Stimulated activated CD4-positive, alpha-beta T cell treated with anti-CD3 and anti-CD28 coated beads, Interleukin-4, amount 100 ng/mL, for 4 hours (primary cell): ENCODE measurements at regions not wholly inside any gene's neighbourhood (a gene's known extent, or its start where the extent isn't known, plus 50 kb on each side); places are given as distances from the start of the nearest gene placed in this dataset.
"Not testable (repeated sequence)": the region's sequence is repeated elsewhere in the genome, so short reads cannot be mapped to it uniquely, and the experiment has no call there.

ENCODE experiments used
- DNase-seq, 2 experiments: peaks; one replicate each; pipeline ENCODE4 v3.0.0-alpha.2; 2020

DNA sequence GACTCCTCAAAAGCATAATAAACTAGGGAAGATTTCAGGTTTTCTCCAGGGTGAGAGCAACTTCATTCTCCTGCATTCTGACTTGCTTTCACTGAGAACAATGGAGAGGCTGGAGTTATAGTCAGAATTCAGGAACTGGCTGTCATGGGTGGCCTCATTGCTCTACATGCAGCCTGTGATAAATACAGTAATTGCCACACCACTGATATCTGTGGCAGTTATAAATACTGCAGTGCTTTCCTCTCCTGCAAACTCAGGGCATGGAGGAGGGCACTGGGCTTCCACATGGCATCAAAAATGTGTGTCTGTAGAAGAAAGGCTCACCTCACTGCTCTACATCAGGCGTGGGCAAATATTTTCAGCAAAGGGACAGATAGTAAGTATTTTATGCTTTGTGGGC, 510.2 kb downstream of the ZNF516 start:
- DNase-seq = no peak

DNA sequence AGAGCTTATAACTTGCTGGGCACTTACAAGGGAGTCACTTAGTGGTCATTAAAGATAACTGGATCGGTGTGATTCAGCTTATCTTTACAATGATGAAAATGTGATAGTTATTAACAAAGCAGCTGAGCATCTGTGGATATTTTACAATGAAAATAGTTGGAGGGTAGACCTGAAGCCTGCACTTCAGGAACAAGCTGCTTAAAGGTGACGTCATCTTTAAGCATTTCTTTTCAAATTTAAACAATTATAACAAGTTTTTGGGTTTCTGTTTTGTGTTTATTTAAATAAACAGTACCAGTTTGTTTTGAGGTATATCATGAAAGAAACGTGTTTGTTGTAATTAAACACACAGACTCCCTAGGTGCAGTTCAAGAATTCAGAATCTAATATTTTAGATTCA, 513.9 kb downstream of the ZNF516 start:
- no peak for DNase-seq

DNA sequence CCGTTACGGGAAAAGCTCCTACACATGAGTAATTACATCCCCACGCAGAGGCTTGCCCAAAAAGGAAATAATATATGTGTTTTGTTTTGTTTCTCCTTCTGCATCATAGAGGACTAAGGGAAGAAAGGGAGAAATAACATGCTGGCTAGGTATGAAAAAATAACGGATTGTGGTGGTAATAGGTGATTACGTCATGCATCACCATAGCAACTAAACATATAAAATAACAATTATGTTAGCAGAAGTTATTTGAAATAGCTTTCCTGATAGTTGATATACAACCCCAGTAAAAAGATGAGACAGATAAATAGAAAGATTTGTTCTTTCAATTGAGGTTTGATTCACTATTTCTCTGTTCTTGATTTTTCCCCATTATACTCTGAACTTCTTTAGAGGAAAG, 518.0 kb downstream of the ZNF516 start:
- no peak for DNase-seq

DNA sequence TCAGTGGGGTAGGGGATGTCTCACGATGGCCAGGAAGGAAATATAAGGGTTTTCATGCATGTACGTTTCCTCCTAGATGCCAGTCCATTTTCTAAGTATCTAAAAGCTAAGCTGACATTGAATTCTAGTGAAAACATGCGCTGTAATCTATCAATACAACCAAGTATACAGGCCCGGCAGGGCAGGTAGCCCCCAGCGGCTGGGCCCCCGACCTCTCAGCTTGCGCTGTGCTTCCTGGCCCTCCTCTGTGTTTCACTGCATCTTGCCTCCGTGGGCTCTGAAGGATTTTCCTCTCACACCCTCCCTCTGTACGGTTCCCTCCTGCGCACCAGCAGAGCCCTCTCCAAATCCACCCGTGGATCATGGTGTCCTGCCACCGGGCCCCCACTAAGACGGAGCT, 524.8 kb downstream of the ZNF516 start:
- DNase-seq = no peak

DNA sequence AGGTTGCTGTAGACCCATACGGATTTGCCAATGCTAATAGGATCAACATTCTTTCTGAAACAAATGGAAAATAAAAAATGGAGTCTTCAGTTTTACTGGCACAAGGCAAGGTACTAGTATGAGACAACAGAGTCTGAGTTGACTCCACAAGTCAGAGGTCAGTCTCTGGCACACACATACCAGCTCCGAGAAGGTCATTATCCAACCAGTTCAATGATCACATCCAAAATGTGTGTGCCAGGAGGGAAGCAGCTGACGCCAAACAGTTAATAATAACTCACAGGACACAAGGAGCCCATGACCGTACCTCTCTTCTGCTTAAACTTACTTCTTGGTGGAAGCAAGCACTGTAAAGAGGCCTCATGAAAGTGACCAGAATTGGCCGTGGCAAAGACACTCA, 528.6 kb downstream of the ZNF516 start:
- no peak for DNase-seq

DNA sequence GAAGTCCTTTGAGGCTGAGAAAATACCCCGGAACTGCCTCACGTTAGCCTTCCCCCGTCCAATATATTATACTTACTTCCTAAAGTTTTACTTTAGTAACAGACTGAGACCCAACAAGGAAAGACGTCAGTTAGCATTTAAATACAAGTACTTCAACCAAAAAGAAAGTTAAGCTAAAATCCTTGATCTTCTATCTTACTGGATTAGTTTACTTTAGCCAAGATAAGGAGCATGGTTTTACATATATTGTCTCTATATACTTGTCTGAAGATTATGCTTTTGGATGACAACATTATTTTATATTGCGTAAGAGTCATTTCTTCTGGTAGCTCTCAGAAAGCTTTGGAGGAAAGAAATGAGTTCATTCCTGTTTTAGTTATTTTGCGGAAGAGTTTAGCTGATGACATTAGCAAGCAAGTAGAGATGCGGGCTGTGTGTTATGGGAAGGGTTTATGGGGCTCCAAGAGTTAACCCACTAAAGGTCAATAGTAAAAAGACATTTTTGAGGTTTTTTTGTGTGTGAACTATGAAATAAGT, 532.9 kb downstream of the ZNF516 start:
- no peak for DNase-seq

DNA sequence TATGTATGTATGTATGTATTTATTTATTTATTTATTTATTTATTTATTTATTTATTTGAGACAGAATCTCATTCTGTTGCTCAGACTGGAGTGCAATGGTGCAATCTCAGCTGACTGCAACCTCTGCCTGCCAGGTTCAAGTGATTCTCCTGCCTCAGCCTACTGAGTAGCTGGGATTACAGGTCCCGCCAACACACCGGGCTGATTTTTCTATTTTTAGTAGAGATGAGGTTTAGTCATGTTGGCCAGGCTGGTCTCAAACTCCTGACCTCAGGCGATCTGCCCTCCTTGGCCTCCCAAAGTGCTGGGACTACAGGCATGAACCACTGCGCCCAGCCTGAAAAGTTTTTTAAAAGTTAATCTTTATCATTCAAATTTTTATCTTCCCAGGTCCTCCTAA, 532.9 kb upstream of the SMIM21 start:
- not testable (repeated sequence) for DNase-seq

DNA sequence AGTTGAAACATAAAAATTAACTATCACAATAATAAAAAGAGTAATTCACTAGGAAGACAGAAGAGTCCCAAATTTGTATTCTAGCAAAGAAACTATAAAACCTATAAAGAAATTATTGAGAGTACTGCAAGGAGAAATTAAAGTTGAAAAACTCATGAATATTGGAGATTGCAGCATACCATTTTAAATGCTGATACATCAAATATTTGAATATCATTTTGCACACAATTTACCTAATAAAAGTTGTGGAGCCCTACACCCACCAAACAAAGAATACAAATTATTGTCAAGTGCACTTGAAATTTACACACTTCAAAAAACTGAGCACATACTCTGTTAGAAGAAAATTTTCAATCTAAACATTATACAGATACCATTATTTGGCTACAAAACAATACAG, 531.6 kb upstream of the SMIM21 start:
- DNase-seq = no peak

DNA sequence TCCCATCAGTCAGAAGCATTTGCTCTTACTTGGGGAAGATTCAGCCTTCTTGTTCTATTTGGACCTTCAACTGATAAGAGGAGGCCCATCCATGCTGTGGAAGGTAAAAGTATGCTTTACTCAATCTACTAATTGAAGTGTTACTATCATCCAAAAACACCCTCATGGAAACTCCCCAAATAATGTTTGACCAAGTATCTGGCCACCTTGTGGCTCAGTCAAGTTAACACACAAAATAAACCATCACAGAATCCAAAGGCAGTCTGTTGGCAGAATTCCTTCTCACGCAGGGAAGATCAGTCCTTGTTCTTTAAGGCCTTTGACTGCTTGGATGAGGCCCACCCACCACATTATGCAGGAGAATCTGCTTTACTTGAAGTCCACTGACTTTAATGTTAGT, 531.2 kb upstream of the SMIM21 start:
- DNase-seq = no peak

DNA sequence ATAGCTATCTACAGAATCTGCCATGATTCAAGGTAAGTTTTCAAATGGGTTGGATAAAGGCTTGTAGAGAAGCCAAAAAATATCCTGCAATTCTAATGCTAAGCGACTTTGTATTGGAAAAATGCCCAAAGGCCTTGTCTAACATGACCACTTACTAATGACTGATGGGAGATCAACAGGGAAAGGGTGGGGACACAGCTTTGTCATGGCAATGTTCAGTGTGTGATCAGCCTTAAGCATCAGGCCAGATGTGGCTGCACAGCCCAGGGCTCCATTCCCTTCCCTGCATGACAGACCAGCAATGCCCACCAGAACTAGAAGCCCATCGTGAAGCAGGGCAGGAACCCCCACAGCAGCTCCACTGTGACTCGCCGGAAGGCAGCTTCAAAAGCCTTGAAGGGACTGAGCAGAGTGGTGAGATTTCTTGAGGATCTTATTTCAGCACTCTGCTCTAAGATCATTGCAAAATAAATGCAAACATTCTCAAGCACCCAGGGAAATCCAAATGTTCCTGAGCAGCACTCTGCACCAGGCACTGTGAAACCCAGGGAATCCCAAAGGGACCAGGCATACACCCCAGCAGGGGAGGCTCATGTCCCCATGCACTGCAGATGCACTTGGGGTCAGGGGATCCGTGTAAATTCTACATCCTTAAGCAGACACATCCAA, 517.9 kb upstream of the SMIM21 start:
- DNase-seq = no peak

DNA sequence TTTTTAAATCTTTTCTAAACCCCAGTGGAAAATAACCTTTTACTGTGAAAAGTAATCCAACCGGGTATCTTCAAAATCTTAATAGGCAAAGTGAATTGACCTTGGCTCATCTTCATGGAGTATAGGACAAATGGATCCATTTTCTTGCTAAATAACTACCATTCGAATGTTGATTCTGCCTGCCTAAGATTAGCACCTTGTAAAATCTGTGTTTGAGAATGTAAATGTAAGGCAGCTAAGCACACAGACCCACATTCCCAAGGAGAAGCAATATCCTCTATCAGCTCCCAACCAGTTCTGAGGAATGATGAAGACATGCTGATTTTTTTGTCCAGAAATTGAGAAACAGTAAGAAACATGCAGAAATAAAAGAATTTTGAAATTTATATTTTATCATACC, 509.8 kb upstream of the SMIM21 start:
- no peak for DNase-seq

DNA sequence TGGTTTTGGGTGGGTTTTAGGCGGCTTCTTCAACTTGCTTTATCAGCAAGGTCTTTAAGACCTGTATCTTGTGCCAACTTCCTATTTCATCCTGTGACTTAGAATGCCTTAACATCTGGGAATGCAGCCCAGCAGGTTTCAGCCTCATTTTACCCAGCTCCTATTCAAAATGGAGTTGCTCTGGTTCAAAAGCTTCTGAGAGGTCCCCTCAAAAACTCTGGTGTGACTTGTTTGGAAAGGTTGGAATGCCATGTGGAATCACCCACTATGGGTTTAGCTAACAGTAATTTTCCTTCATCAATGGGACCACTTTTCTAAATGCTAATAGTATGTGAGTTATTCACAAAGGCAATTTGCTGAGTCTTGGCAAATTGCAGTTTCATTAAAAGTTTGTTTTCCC, 509.4 kb upstream of the SMIM21 start:
- DNase-seq = no peak

DNA sequence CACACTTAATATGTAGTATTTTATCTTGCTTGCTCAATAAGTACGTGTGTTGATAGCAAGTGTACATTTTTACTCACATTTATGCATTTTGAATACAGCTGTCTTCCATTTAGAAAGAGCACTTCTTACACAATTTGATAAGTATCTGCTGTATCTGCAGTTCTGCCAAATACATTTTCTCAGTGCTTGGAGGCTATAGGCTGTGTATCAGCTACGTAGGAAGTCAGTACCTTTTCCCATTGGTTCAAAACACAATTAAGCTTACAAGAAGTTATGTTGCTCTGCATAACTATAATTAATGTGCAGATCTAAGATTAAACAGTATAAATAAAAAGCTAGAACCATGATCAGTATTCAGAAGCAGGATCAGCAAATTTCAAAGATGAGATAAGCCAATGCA, 503.6 kb upstream of the SMIM21 start:
- DNase-seq = no peak

DNA sequence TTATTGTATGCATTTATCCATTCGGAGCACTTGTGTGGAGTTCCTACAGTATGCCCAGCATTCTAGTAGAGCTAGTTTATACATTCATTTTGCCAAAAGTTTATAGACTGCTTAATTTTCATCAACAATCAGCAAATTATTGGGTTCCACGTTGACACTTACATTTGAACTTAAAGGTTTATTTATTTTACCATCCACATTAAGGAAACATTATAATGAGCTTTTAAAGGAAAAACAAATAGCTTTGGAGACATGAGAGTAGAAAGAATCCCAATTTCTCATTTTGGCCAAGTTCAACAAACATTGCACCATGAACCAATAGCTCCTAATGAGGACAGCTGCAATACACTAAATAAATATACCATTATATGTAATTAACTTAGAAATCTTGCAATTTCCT, 501.2 kb upstream of the SMIM21 start:
- no peak for DNase-seq

DNA sequence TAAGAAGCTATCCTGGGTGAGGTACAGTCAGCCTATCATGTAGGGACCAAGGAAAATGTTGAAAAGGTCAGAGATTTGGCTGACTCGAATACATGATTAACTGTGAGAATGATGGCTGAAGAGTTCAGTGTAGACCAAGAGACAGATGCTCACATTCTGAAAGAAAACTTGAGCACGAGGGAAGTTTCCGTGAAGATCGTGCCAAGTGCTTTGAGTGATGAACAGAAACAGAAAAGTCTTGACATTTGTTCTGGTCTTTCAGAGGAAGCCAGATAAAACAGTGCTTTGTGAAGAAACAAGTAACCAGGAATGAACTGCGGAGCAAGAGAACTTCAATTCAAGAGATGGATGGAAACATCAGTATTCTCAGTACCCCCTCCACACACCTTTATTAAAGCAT, 500.3 kb upstream of the SMIM21 start:
- DNase-seq = no peak

DNA sequence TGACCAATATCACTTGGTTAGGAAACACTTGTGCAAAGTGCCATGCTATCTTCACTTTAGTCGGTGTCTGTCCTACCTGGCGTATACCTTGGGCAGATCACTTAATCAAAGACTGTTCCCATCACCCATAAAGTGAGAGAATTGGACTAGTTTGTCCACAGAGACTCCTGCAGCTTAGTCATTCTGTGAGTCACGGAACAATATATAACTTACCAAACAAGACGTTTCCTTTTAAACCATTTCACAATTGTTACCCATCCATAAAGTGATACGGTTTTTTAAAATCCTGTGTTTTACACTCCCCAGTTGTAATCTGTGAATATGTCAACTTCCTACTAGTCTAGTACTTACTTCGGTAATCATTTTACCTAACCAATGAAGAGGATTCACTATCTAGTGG, 499.3 kb upstream of the SMIM21 start:
- no peak for DNase-seq

DNA sequence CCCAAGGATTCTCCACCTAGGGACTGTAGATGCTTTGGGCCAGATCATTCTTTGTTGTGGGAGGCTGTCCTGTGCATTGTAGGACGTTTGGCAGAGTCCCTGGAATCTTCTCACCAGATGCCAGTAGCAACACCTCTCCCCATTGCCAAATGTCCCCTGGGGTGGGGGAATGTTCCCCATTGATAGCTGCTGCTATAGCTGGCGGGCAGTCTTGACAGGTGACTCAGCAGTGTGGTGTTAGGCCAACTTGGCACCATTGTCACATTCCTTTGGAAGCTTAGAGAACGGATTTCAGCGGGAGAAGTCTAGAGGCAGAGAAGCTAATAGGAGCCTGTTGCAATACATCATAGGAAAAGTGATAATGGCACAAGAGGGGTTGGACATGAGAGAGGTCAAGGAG, 495.7 kb upstream of the SMIM21 start:
- DNase-seq = no peak

DNA sequence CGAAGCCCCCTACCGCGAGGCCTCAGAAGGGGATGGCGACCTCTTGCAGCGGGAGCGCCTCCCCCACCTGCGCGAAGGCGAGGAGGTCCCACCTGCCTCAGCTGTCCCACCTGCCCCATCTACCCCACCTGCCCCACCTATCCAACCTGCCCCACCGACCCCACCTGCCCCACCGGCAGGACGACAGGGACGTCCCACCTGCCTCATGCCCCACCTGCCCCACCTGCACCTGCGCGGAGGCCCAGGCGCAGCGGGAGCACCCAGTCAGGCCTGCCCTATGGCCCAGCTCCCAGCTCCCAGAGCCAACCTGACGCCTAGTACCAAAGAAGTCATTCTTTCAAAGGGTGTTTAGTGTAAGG, 489.1 kb upstream of the SMIM21 start:
- DNase-seq = no peak

DNA sequence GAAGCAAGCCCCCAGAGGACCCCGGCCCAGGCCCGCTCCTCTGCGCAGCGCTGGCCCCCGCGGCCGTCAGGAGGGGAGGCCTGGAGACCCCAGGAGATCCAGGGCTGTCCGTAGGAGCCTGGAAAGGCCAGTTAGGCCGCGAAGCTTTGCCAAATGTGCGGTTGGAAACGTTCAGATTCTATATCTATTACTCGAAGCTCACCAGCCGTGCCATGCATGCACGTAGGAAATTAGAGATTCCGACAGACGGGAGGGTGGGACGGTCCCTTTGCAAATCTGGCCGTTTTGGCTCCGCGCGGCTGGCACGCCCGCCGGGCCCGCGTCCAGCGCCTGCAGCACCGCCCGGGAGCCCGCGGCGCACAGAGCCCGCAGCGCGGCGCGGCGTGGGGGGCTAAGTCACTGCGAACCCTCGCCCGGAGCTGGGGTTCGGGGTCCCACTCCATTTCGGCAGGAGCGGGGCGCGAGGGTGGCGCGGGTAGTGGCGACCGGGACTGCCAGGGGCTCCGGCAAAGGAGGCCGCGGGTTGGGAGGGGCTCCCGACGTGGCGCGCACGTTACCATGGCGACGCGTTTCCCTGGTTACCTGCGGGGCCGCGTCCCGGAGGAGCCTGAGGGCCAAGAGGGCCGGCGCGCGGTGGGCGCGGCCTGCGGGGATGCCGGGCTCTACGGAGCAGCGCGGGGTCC, 488.6 kb upstream of the SMIM21 start:
- no peak for DNase-seq

DNA sequence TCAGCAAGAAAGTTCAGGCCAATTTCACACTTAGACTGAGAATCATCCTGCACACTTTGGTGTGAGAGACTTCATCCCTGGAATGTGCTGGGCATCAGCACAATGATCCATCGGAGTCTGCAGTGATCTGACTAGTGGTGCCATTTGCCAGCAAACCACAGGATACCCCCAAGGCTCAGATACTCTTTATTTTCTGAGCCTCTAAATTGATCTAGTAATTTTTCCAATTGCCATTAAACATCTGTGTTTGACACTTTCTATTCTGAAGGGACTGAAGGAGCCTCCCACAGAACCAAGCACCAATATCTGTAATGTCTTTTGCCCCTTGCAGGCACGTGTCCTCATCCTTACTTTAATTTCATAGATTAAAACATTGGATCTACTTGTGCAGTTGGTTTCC, 485.3 kb upstream of the SMIM21 start:
- no peak for DNase-seq

DNA sequence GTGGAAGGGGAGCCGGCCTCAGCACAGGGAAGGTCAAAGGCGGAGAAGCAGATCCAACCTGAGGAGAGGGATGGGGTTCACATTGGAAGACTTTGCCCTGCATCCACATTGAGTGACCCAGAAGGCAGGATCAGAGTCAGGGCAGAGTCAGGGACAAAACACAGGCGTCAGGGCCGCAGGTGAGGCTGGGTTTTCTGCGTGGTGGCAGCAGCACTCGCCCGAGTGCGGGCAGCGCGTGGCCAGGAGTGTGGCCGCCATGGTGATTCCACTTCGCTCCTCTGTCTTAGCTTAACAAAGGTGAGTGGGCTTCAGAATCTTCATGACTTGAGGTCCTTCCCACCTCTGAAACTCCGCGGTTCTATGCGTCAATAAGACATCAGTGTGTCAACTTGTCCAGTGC, 476.9 kb upstream of the SMIM21 start:
- DNase-seq = no peak

DNA sequence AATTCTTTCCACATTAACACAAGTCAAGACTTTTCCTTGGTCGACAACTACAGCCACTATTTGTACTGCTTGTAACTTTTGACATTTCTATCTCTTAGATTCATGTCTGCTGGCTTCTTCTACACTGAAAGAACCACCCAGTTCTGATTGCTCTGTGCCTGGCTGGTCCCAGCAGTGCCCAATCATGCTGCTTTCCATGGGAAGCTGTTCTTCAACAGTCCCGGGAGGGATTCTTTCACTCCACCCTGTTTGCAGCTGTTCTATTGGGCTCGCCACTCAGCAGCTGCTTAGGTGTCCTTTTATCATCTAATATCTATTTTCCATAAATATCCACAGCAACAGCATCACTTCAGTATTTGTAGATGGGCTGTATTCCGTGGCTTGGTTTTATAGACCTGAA, 471.1 kb upstream of the SMIM21 start:
- DNase-seq = no peak

DNA sequence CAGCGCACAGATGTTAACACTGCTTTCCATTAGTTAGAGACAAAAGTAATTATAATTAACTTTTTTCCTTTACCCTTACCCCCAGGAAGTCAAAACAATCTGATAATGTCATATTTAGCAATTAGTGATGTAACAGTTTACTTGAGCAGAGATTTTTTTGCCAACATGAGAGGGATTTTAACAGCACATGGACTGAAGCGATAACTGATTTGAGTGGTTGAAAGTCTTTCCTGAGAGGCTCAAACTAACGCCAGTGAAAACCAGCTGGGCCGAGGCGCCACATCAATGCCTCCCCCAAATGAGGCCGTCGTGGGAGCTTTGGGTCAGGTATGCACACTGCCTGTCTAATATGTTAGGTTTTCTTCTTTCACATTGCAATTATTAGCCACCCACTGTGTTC, 469.9 kb upstream of the SMIM21 start:
- no peak for DNase-seq

DNA sequence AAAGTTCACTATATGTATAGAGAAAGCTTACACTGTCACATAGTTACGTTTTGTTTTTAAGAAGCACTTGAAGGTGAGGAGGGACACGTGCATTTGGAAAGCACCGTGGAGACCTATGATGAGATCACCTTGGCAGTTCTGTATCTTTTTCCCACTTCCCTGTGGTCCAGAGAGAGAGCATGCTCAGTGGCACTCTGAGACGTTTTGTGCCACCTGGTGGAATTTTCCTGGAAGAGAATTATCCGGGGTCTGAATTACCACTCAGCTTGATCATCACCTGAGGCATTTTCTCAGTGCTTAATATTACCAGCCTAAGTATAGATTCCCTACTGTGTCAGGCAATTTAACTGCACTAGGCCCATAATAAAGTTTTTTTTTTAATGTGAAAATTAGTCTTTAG, 469.4 kb upstream of the SMIM21 start:
- no peak for DNase-seq

DNA sequence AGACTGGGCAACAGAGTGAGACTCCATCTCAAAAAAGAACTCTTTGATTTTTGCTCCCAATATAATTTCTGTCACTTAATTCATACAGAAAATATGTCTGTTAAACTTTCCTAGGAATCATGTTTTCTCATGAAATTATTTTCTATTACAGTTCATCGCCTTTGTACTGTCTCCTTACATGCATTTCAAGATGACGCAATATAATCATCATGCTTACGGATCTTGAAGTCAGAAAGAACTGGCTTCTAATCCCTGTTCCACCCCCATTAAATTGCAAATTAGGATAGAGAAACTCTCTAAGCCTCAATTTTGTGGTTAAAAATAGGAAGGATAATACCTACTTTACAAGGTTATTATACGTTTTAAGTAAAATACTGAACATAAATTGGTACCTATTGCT, 467.6 kb upstream of the SMIM21 start:
- no peak for DNase-seq
